OCI-LY3 (cell line): ENCODE measurements at regions not wholly inside any gene's neighbourhood (a gene's known extent, or its start where the extent isn't known, plus 50 kb on each side); places are given as distances from the start of the nearest gene placed in this dataset.

Experiments used
- CTCF ChIP-seq: fragments of 200-600, 300-600 bp; sonication (generic); IDR thresholded peaks from 2 replicates; pipeline ENCODE4 v1.5.1; 2014; ENCODE audit warnings: antibody characterized with exemption, low read length, low read depth
- EZH2phosphoT487 ChIP-seq: fragments of 200-600 bp; shearing (Covaris generic); IDR thresholded peaks from 2 replicates; pipeline ENCODE4 v1.6.1; 2018; ENCODE audit warnings: antibody characterized with exemption, mixed run types, low read depth

GRCh38 chr6:8707956-8708772 is 272.8 kb upstream of the SLC35B3 start:
- TF ChIP-seq CTCF (peak; percentile 42), EZH2phosphoT487 (no peak)
